IMR-90 (cell line): ENCODE measurements at regions not wholly inside any gene's neighbourhood (a gene's known extent, or its start where the extent isn't known, plus 50 kb on each side); places are given as distances from the start of the nearest gene placed in this dataset.
"Not testable (repeated sequence)": the region's sequence is repeated elsewhere in the genome, so short reads cannot be mapped to it uniquely, and the experiment has no call there.

Experiments
- ATAC-seq: fragments of 200-7000 bp; cut with Tn5 transposase; 2 replicates; pipeline ENCODE4 v1.9.1; 2020; ENCODE audit warnings: low read depth, mild to moderate bottlenecking, moderate library complexity
- BruUV-seq: library from RNA; stranded (reverse); fragments of 400-500 nt; replicated peaks from 2 replicates; lab custom pipeline; 2021; lab: Mats Ljungman, UMichigan
- CTCF ChIA-PET: fragments of 300-600 bp; formaldehyde crosslinking; extraction: SDS; loops from one replicate; lab custom pipeline; 2021; ENCODE audit warnings: antibody characterized with exemption; lab: Yijun Ruan, JAX
- POLR2A ChIA-PET: fragments of 300-600 bp; sonication (Branson Sonifier 250); formaldehyde crosslinking; loops from one replicate; lab custom pipeline; 2022; ENCODE audit warnings: antibody characterized with exemption; ENCODE audit not compliant: unreplicated experiment; lab: Charles Lee
- DNase-seq: peaks from one replicate; pipeline ENCODE4 v3.0.0; 2013
- H2AFZ ChIP-seq: replicated peaks from 2 replicates; pipeline ENCODE3; 2013; ENCODE audit warnings: low read length, mild to moderate bottlenecking; ENCODE audit not compliant: poor library complexity
- H2AK5ac ChIP-seq: 2 replicates; pipeline ENCODE4 v1.6.1; 2013; ENCODE audit warnings: low read depth, low read length, inconsistent platforms
- H2AK9ac ChIP-seq: replicated peaks from 2 replicates; pipeline ENCODE3; 2013; ENCODE audit warnings: mild to moderate bottlenecking, low read depth, low read length, moderate library complexity; ENCODE audit not compliant: poor library complexity
- H2BK120ac ChIP-seq: 2 replicates; pipeline ENCODE4 v1.6.1; 2013; ENCODE audit warnings: low read depth, low read length, inconsistent platforms
- H2BK15ac ChIP-seq: 3 replicates; pipeline ENCODE4 v1.6.1; 2013; ENCODE audit warnings: low read depth, low read length, inconsistent platforms
- H2BK20ac ChIP-seq: 2 replicates; pipeline ENCODE4 v1.6.1; 2013; ENCODE audit warnings: low read depth, mild to moderate bottlenecking, inconsistent platforms, low read length, moderate library complexity
- H2BK5ac ChIP-seq: 2 replicates; pipeline ENCODE4 v1.6.1; 2013; ENCODE audit warnings: mild to moderate bottlenecking, low read depth, low read length, inconsistent platforms; ENCODE audit not compliant: poor library complexity, severe bottlenecking
- H3K14ac ChIP-seq: replicated peaks from 2 replicates; pipeline ENCODE4 v1.6.1; 2013; ENCODE audit warnings: low read depth, low read length, inconsistent platforms
- H3K18ac ChIP-seq: 2 replicates; pipeline ENCODE4 v1.6.1; 2013; ENCODE audit warnings: low read depth, low read length, control low read depth
- H3K23ac ChIP-seq: 2 replicates; pipeline ENCODE4 v1.6.1; 2013; ENCODE audit warnings: low read depth, low read length, inconsistent platforms
- H3K27ac ChIP-seq: 2 replicates; pipeline ENCODE4 v1.5.1; 2013; ENCODE audit warnings: mild to moderate bottlenecking, control low read depth, low read length; ENCODE audit not compliant: insufficient read depth
- H3K27me3 ChIP-seq: 2 replicates; pipeline ENCODE4 v1.6.1; 2013; ENCODE audit warnings: low read length; ENCODE audit not compliant: control insufficient read depth, insufficient read depth
- H3K36me3 ChIP-seq: 2 replicates; pipeline ENCODE4 v1.6.1; 2013; ENCODE audit warnings: low read length, mixed read lengths; ENCODE audit not compliant: control insufficient read depth, insufficient read depth
- H3K4ac ChIP-seq: 2 replicates; pipeline ENCODE4 v1.6.1; 2013; ENCODE audit warnings: low read depth, low read length, inconsistent platforms
- H3K4me1 ChIP-seq: 2 replicates; pipeline ENCODE4 v1.6.1; 2013; ENCODE audit warnings: low read length, mixed read lengths; ENCODE audit not compliant: control insufficient read depth, insufficient read depth
- H3K4me2 ChIP-seq: 2 replicates; pipeline ENCODE4 v1.6.1; 2013; ENCODE audit warnings: low read depth, mild to moderate bottlenecking, control low read depth, low read length, moderate library complexity
- H3K4me3 ChIP-seq: 2 replicates; pipeline ENCODE4 v1.5.1; 2013; ENCODE audit warnings: low read depth, mild to moderate bottlenecking, control low read depth, low read length, moderate library complexity; ENCODE audit not compliant: insufficient read depth
- H3K56ac ChIP-seq: 2 replicates; pipeline ENCODE4 v1.6.1; 2013; ENCODE audit warnings: low read length, inconsistent platforms; ENCODE audit not compliant: insufficient read depth; ENCODE audit errors: extremely low read depth
- H3K79me1 ChIP-seq, 2 experiments: 2 replicates each; pipeline ENCODE4 v1.6.1; 2013; ENCODE audit warnings: low read length in 2 of 2, inconsistent platforms in 1 of 2, low read depth in 1 of 2
- H3K9ac ChIP-seq: 2 replicates; pipeline ENCODE4 v1.6.1; 2013; ENCODE audit warnings: low read depth, low read length, control low read depth
- H3K9me1 ChIP-seq: 2 replicates; pipeline ENCODE4 v1.6.1; 2013; ENCODE audit warnings: low read length, inconsistent platforms; ENCODE audit not compliant: insufficient read depth
- H3K9me3 ChIP-seq: 2 replicates; pipeline ENCODE4 v1.6.1; 2013; ENCODE audit warnings: low read length; ENCODE audit not compliant: control insufficient read depth, insufficient read depth
- H4K20me1 ChIP-seq: 2 replicates; pipeline ENCODE4 v1.6.1; 2013; ENCODE audit warnings: low read length, inconsistent platforms; ENCODE audit not compliant: insufficient read depth
- H4K5ac ChIP-seq: 2 replicates; pipeline ENCODE4 v1.6.1; 2013; ENCODE audit warnings: mild to moderate bottlenecking, low read depth, low read length, control low read depth
- H4K8ac ChIP-seq, 2 experiments: 2 replicates each; pipeline ENCODE4 v1.6.1; 2013; ENCODE audit warnings: low read depth in 2 of 2, low read length in 2 of 2, control low read depth in 1 of 2, inconsistent platforms in 1 of 2
- H4K91ac ChIP-seq: 2 replicates; pipeline ENCODE4 v1.6.1; 2013; ENCODE audit warnings: low read depth, low read length, inconsistent platforms; ENCODE audit not compliant: insufficient read depth
- WGBS, 2 experiments: methylation state at CpG; one replicate each; pipeline versions ENCODE4 v1.1.5 to v1.1.7; 2013; ENCODE audit warnings: missing lambda C conversion rate in 2 of 2; ENCODE audit not compliant: insufficient read length in 1 of 2; ENCODE audit errors: extremely low coverage in 2 of 2; 5-methylcytosine and 5-hydroxymethylcytosine counted together
- dilution Hi-C: fragments of 300-500 bp; cut with HindIII; formaldehyde crosslinking; loops from one replicate; pipeline ENCODE4 v1.14.3; 2018; ENCODE audit warnings: low sequenced_read_pairs; ENCODE audit not compliant: unreplicated experiment
- in situ Hi-C: fragments of 300-500 bp; cut with MboI; formaldehyde crosslinking; loops from 3 replicates; pipeline ENCODE4 v1.14.3; 2019; ENCODE audit warnings: low sequenced_read_pairs, inconsistent platforms, mixed read lengths
- intact Hi-C: fragments of 100-400 bp; cut with micrococcal nuclease; formaldehyde crosslinking; loops from 2 replicates; pipeline ENCODE4 v1.10.0; 2022

- H3K56ac ChIP-seq, H2BK20ac ChIP-seq, H3K9me1 ChIP-seq, POLR2A ChIA-PET, H3K36me3 ChIP-seq, H3K4me3 ChIP-seq, H3K4me1 ChIP-seq, H3K27ac ChIP-seq, H4K20me1 ChIP-seq, H3K23ac ChIP-seq, H4K91ac ChIP-seq, H3K27me3 ChIP-seq, in situ Hi-C loops, H3K4ac ChIP-seq, H3K18ac ChIP-seq, intact Hi-C loops, H2BK15ac ChIP-seq, H3K4me2 ChIP-seq, BruUV-seq, H4K5ac ChIP-seq, H2BK120ac ChIP-seq, H3K79me1 ChIP-seq, ATAC-seq, DNase-seq, H2BK5ac ChIP-seq, H3K14ac ChIP-seq, H3K9me3 ChIP-seq, H3K9ac ChIP-seq, H2AFZ ChIP-seq, dilution Hi-C loops, H4K8ac ChIP-seq, CTCF ChIA-PET, H2AK5ac ChIP-seq, H2AK9ac ChIP-seq: not testable (repeated sequence)
- WGBS, 2 experiments, result no CpG with 5 or more reads among the region's 7 CpGs
Observed at GRCh38 chr12:64552510-64552909, 57.8 kb upstream of the RASSF3 start.

DNA sequence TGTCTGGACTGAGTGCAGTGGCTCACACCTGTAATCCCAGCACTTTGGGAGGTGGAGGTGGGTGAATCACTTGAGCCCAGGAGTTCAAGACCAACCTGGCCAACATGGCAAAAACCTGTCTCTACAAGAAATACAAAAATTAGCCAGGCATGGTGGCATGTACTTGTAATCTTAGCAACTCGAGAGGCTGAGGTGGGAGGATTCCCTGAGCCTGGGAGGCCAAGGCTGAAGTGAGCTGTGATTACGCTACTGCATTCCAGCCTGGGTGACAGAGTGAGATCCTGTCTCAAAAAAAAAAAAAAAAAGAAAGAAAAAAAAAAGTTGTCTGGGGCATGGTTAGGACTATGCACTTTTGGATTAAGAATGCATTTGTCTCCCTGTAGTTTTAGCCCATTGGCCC, 56.6 kb upstream of the RASSF3 start:
- H4K8ac ChIP-seq, intact Hi-C loops, H3K4me2 ChIP-seq, H2AFZ ChIP-seq, H3K36me3 ChIP-seq, H4K91ac ChIP-seq, H3K27ac ChIP-seq, CTCF ChIA-PET, H2AK9ac ChIP-seq, H3K56ac ChIP-seq, BruUV-seq, H3K9me3 ChIP-seq, in situ Hi-C loops, H2BK20ac ChIP-seq, H2BK120ac ChIP-seq, H3K27me3 ChIP-seq, H3K79me1 ChIP-seq, POLR2A ChIA-PET, DNase-seq, H3K4ac ChIP-seq, H3K14ac ChIP-seq, ATAC-seq, H4K20me1 ChIP-seq, H2BK5ac ChIP-seq, H2BK15ac ChIP-seq, H3K4me3 ChIP-seq, dilution Hi-C loops, H3K4me1 ChIP-seq, H2AK5ac ChIP-seq, H3K18ac ChIP-seq, H4K5ac ChIP-seq, H3K9ac ChIP-seq, H3K23ac ChIP-seq, H3K9me1 ChIP-seq: not testable (repeated sequence)
- no CpG with 5 or more reads among the region's 2 CpGs for WGBS, 2 experiments
